HG03196 (cell line): ENCODE measurements at regions not wholly inside any gene's neighbourhood (a gene's known extent, or its start where the extent isn't known, plus 50 kb on each side); places are given as distances from the start of the nearest gene placed in this dataset.

Experiments
- ATAC-seq: cut with Tn5 transposase; IDR thresholded peaks from one replicate; pipeline ENCODE4 v1.9.1; 2021; ENCODE audit not compliant: unreplicated experiment

DNA sequence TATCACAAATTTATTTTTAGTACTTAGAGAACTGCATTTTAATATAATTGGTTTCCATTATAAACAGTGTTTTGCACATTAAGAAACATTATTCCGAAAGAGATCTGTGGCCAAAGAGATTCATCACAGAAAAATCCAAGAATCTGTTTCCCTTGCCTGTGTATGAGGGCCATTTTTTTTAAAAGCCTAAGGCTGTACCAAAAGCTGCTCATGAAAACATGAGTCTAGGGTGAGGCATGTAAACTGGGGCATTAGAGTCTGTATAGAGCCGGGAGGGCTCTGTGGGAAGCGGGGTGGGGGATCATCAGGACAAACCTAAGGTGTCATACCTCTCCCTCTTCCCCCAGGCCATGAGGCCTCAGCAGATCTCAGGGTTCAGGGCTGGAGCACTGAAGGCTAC, 223.8 kb downstream of the FBXO15 start:
- ATAC-seq: no peak

DNA sequence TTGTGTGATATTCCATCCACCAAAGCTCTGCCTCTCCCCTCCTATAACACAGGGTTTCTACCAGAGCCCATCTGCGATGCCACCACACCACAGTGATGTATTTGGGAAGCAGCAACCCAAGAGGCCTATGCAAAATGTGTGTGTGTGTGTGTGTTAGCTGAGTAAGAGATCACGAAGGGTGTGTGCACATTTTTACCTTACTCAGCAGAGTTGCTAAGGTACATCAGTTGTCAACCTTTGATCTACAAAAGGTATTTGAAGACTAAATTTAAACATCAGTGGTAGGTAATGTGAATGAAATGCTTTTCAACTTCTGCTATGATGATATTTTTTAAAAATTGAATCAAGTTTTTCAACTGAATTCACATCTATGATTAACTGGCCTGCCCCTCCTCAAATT, 227.6 kb downstream of the FBXO15 start:
- no peak for ATAC-seq

DNA sequence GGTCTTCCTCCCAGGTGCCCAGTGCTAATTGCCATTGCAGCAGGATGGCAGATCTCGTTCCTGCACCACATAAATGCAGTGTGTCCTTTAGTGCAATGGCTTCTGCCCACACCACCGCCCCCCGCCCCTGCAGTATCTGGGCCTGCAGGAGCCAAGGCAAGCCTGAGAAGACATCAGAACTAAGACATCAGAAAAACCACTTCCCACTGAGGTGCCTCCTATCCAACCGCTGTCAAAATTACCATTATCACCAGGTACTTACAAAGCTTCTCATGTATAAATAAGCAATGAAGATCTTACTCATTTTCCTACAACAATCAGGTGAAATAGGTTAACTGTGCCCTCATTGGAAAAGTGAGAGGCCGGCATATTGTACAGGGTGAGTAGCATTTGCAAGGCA, 228.8 kb downstream of the FBXO15 start:
- ATAC-seq: no peak

DNA sequence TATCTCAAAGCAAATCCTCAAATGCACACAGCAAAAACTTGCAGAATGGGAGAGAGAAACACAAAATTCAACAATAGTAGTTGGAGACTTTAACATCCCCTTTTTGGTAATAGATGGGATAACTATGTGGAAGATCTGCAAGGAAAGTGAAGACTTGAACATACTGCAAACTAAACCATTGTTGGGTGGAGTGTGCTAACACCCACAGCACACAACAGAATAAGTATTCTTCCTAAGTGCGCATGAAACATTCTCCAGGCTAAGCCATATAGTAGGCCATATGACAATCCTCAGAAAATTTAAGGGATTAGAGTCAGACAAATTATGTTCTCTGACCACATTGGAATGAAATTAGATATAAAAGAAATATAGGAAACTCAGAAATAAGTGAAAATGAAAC, 230.6 kb downstream of the FBXO15 start:
- no peak for ATAC-seq

DNA sequence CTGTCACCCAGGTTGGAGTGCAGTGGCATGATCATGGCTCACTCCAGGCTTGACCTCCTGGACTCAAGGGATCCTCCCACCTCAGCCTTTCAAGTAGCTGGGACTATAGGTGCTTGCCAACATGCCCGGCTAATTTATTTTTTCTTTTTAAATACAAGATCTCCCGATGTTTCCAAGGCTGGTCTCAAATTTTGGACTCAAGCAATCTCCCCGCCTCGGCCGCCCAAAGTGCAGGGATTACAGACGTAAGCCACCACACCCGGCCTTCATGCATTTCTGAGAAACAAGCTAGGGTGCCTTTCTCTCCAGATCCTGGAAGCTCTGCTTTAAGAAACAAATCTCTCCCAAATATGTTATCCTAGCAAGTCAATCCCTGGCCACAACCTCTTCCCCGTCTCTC, 234.1 kb downstream of the FBXO15 start:
- no peak for ATAC-seq

DNA sequence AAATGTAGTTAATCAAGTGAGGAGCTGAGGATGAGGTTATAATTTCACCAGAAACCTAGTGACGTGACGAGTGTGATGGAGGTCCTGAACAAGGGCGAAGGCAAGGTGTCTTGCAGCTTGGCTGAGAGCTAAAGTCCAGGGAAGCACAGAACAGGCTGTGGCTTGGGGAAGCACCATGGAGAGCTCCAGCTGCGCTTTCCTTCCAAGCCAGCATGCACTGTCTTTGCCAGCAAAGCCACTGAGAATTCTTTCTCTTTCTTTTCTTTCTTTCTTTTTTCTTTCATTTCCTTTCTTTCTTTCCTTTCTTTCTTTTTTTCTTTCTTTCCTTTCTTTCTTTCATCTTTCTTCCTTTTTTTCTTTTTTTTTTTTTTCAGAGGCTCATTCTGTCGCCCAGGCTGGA, 239.3 kb downstream of the FBXO15 start:
- no peak for ATAC-seq

DNA sequence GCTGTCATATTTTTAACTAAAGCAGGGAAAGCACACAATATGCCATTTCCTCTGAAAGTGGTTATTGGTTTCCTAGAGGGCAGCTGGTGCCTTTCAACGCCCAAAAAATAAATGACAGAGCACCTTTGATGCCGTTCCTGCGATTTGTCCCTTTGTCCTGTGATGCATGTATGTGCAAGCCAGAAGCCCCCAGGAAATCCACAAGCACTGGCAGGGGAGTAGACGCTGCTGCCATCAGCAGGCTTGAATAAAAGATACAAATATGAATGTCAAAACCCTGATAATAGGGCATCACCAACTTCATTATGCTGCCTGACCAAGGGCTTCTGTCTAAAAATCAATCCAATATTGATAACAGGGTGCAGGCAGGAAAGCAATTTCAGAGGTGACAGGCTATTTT, 246.1 kb downstream of the FBXO15 start:
- ATAC-seq: no peak

DNA sequence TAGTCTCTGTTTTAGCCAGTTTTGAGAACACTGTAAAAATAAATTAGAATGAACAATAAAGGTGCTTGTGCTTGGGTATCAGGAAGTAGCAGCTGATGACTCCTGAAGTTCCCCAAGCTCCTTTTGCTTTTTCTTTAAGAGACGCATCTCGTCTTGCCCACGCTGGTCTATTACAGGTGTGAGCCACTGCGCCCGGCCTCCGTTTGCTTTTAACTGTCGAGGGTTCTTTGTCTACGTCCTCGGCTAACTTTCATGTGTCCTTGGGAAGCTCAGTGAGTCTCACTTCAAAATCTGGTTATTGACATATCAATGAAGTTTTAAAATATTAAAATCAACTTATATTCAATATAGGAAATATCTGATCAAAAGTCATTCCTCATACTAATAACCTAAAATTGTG, 246.5 kb downstream of the FBXO15 start:
- no peak for ATAC-seq

DNA sequence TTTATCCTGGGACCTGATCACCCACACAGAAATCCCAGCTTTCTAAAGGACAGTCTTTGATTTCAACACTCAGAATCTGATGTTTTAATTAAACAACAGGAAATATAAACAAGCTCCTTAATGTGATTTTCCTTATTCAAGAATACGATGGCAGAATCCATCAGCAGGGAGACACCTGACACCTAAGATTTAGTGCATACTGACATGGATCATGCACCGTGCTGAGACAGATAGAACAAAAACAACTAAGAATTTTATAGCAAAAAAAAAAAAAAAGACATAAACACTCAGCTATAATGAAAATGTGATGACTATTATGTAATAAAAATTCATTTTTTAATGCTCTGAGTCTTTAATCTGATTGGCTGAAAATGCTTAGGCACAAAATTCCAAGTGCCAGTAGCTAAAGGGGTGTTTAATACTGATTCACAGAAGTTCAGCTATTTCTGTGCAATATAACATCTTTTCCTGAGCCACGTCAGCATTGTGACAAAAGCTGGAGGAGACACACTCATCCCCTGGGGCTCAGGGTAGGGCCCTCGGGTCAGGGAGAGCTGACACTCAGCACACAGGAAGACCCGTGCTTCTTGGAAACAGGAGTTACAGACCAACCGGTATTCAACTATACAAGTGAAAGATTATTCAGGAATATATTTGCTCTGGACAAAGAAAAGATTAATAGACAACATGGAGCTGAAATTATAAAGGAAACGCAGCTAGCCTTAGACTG, 247.4 kb downstream of the FBXO15 start:
- no peak for ATAC-seq

DNA sequence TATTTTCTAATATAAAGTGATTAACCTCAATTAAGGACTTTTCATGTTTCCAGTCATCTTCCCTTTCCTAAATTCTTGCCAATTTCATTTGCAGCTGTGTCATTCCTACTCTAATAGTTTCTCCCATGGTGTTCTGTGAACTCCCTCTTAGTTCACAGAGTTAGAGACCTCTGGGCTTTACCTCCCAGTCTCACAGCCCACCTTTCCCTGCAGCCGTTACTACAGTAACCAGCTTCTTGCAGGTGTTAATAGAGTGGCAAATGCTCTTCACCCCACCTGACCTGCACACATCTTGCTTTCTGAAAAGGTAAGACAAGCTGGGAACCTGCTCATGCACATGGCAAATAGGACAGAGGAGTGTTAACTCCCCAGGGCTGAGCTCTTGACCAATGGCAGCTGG, 250.1 kb downstream of the FBXO15 start:
- ATAC-seq: no peak

DNA sequence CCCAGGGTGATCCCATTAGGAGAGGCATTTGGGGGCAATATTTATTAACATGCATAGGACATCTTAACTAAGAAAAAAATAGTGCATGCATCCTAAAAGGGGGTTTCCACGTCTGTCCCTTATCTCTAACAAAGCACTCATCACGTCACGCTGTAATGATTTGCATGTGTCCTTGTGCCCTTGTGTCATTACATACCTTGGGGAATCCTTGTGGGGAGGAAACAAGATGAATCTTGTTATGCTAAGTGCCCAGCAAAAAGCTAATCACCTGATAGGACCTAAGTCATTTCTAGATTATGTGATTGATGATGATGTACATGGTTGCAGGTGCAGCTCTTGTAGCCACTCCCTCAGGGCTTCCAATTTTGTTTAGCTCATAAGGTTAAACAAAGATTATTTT, 250.9 kb downstream of the FBXO15 start:
- no peak for ATAC-seq

DNA sequence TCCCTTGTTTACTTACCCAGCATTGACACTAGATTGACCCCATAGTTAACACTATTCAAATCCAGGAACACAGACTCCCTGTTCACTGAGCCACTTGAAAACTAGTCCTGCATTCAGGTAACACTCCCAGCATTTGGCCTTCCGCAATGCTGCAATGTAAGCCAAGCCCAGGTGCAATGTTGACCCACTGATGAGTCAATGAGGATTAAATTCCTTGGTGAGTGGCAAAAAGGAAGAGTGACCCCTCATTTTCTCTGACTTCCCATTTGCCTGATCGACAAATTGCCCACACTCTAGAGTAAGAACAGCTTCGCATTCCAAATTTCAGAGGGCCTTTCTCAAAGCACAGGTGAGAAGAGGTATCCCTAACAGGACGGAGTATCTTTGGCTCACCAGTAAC, 251.9 kb downstream of the FBXO15 start:
- ATAC-seq: no peak

DNA sequence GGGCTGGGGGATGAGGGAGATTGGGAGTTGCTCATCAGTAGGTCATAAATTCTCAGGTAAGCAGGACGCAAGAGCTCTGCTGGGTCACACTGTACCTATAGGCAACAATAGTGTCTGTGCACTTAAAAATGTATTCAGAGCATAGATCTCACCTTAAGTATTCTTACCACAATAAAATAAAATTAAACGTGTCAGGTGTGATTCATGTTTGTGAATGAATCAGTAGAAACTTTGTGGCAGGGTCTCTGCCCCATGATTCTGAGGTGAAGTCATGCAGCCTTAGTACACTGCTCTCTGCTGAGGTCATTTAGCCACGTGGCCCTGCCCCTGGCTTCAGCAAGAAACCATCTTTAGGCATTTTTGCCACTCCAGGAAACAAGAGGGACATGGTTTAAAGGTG, 253.8 kb downstream of the FBXO15 start:
- ATAC-seq: no peak

DNA sequence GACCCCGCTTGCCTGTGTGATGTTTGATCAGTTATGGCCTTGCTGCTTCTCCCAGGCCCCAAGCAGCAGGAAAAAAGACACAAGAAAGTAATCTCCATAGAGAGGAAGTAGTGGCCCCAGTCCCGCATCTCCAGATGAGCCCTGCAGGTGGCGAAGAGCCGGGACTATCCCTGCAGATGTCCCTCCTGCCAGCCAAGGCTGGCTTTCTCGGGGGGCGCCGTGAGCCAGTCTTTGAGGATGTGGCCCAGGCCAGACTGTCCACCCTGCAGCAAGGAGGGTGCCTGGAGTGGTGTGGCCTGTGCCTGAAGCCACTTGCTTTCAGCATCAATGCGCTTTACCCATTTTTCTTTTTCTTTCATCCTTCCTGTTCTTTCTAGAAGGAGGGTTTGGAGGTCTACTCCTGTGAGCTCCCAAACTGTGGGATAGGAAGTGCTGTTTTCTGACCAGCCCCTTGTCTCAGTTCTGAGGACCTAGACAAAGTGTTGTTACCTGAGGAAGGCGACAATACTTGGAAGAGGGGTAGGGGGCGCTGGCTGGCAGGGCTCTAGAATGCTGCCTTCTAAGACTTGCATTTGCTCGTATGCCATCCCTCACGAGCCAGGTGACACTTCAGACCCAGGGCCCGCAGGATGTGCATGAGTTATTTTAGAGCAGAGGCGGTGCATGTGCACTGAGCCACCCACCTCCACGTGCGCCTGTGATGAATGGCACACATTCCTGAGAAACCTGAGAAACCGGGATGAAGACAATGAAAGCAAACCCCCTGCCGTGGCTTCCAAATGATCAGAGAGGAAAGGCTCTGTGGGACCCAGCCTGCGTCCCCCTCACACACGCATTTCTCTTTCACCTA, 255.8 kb downstream of the FBXO15 start:
- ATAC-seq: no peak

DNA sequence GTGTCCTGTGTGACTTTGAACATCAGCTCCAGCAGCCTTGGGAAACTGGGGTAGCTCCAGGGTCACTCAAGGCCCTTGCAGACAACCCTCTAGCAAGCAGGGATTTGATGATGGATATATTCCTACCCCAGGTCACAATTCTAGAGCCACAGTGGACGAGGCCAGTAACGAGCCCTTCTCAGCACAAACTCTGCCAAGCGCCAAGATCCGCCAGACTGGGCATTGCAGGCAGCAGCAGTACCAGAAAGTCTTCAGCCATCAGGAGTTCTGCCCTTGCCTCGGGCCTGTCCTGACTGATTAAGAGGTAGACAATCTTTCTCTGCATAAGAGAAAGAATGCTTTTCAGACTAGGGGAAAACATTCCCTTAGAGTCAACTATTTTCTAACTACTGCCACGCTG, 259.1 kb downstream of the FBXO15 start:
- ATAC-seq: no peak

DNA sequence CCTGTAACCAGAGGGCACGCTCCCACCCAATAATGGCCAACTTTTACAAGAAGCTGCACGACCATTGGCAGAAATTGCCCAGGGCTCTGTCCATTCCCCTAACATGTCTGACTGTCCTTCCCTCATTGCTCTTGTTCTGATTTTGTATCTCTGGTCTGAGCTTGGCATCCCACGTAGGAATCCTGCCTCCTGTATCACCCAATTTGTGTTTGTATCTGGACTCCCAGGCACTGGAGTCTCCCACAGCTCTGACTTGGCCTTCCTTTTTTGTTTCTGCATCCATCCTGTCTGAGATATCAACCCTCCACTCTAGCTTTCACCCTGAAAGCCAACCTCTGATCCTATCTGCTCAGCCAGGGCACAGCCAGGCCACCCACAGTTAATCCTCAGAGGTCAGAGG, 259.8 kb downstream of the FBXO15 start:
- no peak for ATAC-seq

DNA sequence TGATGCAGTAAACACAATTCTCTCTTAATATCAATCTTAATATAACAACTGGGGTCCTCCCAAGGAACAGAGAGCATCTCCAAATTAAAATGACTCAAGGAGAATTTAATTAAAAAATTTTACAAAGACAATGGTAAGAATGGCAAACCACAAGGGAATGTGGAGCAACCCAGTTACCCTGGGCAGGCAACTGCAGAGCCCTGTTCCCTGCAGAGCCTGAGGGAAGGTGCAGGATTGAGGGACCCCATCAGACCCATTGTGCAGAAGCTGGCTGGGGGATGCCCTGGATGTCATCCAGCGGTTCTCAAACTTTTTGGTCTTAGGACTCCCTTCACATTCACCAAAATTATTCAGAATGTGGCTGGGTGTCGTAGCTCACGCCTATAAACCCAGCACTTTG, 262.8 kb downstream of the FBXO15 start:
- no peak for ATAC-seq

DNA sequence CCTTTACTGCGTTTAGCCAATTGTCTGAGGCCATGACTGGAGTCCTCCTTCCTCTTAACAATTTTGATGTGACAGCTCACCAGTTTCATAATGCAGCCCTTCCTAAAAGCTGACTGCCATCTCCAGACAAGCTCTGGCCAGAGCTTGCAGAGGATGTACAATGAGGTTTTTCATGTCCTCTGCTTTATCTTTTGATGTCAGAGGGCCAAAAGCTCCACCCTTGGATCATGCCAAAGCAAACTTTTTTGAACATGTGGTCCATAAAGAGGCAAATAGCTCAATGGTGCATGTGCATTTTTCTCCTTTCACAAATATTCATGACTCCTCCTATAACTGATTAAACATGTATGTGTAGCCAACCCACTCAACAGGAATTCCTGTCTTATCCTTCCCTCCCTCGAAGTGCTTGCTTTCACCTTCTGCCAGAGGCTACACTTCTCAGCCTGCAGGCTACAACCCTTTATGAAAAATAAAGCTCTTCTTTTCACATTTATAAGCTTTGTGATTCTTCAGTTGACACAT, 266.2 kb downstream of the FBXO15 start:
- ATAC-seq: no peak

DNA sequence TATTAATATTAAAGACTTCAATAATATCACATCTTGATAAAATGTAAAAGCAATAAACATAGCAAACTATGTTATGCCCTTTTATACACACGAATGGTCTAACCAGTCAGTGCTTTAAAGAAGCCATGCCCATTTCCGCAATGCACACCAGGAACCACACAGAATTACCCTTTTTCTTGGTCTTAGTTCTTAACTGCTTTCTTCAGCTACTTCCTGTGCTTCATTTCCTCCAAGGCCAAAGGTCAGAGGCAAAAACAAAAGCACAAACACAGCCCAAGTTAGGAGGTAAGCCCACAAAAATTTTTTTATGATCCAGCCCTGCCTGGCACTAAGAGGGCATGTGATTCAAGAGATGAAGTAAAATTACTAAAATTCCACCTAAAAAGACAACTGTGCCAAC, 267.2 kb downstream of the FBXO15 start:
- no peak for ATAC-seq

DNA sequence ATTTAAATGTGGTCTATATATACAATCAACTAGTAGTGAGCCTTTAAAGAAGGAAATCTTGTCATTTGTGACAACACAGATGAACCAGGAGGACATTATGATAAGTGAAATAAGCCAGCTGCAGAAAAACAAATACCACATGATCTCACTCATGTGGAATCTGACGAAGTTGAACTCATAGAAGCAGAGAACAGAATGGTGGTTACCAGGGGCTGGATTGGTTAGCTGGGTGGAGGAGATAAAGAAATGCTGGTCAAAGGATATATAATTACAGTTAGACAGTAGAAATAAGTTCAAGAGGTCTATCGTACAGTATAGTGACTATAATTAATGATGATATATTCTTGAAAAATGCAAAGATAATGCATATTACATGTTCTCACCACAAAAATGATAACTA, 267.9 kb downstream of the FBXO15 start:
- no peak for ATAC-seq

DNA sequence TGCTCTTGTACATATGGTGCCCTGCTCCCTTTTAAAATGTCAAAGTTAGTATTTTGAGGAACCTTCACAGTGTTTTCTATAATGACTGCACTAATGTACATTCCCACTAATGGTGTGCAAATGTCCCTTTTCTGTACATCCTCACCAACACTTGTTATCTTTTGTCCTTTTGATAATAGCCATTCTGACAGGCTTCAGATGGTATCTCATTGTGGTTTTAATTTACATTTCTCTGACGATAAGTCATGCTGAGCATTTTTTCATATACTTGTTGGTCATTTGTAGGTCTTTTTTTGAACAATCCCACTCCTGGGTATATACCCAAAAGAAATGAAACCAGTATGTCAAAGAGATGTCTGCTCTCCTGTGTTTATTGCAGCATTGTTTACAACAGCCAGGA, 268.3 kb downstream of the FBXO15 start:
- no peak for ATAC-seq

DNA sequence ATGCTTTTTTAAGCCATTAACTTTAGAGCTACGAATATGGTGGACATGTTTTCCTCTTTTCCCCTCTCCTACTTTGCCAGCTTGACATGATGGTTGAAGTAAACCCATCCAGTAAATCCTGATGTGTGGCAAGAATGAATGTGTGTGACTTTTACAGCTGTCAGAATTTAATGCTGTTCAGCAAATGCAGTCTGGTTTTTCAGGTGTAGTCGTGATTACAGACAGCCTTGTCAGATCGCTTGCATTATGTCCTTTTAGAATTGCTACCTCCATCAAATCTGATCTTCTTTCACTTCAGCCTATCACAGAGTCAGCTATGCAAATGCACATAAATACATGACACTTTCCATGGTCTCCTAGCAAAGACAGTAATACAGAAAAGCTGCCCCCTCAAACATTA, 278.5 kb downstream of the FBXO15 start:
- no peak for ATAC-seq
